ENCODE measurements at regions not wholly inside any gene's neighbourhood (a gene's known extent, or its start where the extent isn't known, plus 50 kb on each side); places are given as distances from the start of the nearest gene placed in this dataset.

DNA sequence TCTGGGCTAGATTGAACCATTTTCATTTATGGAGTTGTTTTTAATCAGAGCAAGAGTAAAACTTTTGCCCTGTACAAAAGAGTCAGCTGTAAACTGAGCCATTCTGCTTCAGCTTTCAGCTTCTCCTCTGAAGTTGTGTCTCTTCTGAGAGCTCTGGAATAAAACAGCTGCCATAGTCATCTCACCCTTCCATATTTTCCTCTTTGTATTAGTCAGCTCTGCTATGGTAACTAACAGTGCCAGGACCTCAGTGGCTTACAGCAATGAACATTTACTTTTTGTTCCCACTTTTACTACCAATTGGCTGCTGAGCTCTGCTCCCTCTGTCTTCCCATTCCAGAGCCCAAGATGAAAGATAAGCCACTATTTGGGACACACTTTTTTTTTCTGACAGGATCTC is 178.5 kb downstream of the DAD1 start:
- TF ChIP-seq, protein P1, sequence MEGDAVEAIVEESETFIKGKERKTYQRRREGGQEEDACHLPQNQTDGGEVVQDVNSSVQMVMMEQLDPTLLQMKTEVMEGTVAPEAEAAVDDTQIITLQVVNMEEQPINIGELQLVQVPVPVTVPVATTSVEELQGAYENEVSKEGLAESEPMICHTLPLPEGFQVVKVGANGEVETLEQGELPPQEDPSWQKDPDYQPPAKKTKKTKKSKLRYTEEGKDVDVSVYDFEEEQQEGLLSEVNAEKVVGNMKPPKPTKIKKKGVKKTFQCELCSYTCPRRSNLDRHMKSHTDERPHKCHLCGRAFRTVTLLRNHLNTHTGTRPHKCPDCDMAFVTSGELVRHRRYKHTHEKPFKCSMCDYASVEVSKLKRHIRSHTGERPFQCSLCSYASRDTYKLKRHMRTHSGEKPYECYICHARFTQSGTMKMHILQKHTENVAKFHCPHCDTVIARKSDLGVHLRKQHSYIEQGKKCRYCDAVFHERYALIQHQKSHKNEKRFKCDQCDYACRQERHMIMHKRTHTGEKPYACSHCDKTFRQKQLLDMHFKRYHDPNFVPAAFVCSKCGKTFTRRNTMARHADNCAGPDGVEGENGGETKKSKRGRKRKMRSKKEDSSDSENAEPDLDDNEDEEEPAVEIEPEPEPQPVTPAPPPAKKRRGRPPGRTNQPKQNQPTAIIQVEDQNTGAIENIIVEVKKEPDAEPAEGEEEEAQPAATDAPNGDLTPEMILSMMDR (IDR thresholded peaks at IDR 0.05): no peak
- no peak for TF ChIP-seq POLR2A (IDR thresholded peaks at IDR 0.05)
- TF ChIP-seq POLR2AphosphoS5 (IDR thresholded peaks at IDR 0.05): no peak
